OCI-LY3 (cell line): ENCODE measurements at regions not wholly inside any gene's neighbourhood (a gene's known extent, or its start where the extent isn't known, plus 50 kb on each side); places are given as distances from the start of the nearest gene placed in this dataset.

ENCODE experiments used
- EZH2phosphoT487 ChIP-seq: fragments of 200-600 bp; shearing (Covaris generic); IDR thresholded peaks from 2 replicates; pipeline ENCODE4 v1.6.1; 2018; ENCODE audit warnings: antibody characterized with exemption, mixed run types, low read depth
- TF ChIP-seq, protein P1 (sequence below): fragments of 200-600, 300-600 bp; sonication (generic); IDR thresholded peaks from 2 replicates; pipeline ENCODE4 v1.5.1; 2014; ENCODE audit warnings: antibody characterized with exemption, low read length, low read depth

DNA sequence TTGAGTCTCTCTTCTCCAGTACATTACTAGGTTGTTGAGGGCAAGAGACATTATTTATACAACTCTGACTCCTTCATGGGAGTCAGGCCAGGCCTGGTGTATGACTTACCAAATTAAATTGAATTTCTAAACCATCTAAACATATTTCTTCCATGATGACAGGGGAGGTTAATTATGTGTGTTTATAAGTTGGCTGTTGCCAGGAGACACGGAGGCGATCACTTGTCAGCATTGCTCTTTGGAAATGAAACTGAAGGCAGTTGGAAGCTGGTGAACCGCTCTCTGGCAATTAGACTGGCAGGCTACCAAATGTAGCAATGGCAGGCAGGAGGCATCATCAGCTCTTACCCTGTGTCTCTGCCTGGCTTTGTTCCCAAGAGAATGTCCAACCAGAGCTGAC, 241.4 kb downstream of the KCNS3 start:
- TF ChIP-seq, protein P1, sequence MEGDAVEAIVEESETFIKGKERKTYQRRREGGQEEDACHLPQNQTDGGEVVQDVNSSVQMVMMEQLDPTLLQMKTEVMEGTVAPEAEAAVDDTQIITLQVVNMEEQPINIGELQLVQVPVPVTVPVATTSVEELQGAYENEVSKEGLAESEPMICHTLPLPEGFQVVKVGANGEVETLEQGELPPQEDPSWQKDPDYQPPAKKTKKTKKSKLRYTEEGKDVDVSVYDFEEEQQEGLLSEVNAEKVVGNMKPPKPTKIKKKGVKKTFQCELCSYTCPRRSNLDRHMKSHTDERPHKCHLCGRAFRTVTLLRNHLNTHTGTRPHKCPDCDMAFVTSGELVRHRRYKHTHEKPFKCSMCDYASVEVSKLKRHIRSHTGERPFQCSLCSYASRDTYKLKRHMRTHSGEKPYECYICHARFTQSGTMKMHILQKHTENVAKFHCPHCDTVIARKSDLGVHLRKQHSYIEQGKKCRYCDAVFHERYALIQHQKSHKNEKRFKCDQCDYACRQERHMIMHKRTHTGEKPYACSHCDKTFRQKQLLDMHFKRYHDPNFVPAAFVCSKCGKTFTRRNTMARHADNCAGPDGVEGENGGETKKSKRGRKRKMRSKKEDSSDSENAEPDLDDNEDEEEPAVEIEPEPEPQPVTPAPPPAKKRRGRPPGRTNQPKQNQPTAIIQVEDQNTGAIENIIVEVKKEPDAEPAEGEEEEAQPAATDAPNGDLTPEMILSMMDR = no peak
- no peak for TF ChIP-seq EZH2phosphoT487
